A673 (cell line): ENCODE measurements at regions not wholly inside any gene's neighbourhood (a gene's known extent, or its start where the extent isn't known, plus 50 kb on each side); places are given as distances from the start of the nearest gene placed in this dataset.

Source experiments
- EZH2 ChIP-seq: fragments of 200-600 bp; sonication (generic); IDR thresholded peaks from 2 replicates; pipeline ENCODE4 v1.6.1; 2017; ENCODE audit warnings: borderline replicate concordance, low read depth, mild to moderate bottlenecking, mixed read lengths, antibody characterized with exemption, low read length; ENCODE audit not compliant: poor library complexity, severe bottlenecking
- TF ChIP-seq, protein P1 (sequence below): fragments of 300-800, 200-600 bp; sonication (generic); conservative IDR thresholded peaks from 2 replicates; pipeline ENCODE4 v1.5.1; 2017; ENCODE audit warnings: low read depth, mild to moderate bottlenecking, antibody characterized with exemption, low read length, moderate library complexity, mixed read lengths

DNA sequence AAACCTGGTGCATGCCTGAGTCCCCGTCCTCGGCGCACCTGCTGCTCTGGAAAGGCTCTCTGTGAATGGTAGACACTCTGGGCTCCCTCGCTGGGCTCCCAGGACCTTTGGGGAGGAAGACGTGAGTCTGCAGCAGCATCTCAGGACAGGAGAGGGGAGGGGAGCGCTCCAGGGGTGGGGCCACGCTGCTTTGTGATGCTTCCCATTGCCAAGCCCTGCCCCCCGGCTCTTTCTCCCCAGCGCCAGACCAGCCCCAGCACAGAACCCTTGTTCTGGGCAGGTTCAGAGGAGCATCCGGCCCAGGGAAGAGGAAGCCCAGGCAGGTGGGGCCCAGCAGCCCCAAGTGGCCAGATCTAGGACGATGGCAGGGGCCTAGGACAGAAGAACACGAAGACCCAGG lies 111.2 kb downstream of the BRD1 start:
- TF ChIP-seq, protein P1, sequence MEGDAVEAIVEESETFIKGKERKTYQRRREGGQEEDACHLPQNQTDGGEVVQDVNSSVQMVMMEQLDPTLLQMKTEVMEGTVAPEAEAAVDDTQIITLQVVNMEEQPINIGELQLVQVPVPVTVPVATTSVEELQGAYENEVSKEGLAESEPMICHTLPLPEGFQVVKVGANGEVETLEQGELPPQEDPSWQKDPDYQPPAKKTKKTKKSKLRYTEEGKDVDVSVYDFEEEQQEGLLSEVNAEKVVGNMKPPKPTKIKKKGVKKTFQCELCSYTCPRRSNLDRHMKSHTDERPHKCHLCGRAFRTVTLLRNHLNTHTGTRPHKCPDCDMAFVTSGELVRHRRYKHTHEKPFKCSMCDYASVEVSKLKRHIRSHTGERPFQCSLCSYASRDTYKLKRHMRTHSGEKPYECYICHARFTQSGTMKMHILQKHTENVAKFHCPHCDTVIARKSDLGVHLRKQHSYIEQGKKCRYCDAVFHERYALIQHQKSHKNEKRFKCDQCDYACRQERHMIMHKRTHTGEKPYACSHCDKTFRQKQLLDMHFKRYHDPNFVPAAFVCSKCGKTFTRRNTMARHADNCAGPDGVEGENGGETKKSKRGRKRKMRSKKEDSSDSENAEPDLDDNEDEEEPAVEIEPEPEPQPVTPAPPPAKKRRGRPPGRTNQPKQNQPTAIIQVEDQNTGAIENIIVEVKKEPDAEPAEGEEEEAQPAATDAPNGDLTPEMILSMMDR = no peak
- TF ChIP-seq EZH2 = no peak
